GM13976 (cell line): ENCODE measurements at regions not wholly inside any gene's neighbourhood (a gene's known extent, or its start where the extent isn't known, plus 50 kb on each side); places are given as distances from the start of the nearest gene placed in this dataset.
"Not testable (repeated sequence)": the region's sequence is repeated elsewhere in the genome, so short reads cannot be mapped to it uniquely, and the experiment has no call there.

ENCODE experiments used
- DNase-seq: peaks from one replicate; pipeline ENCODE4 v3.0.0; 2012; ENCODE audit warnings: low spot score
- in situ Hi-C: fragments of 300-500 bp; cut with MboI; formaldehyde crosslinking; loops from one replicate; pipeline ENCODE4 v1.12.0; 2022; ENCODE audit warnings: low sequenced_read_pairs, mixed read lengths, inconsistent platforms; ENCODE audit not compliant: unreplicated experiment
- TF ChIP-seq, protein P1 (sequence below): IDR thresholded peaks from 2 replicates; pipeline ENCODE4 v1.5.1; 2012; ENCODE audit warnings: borderline replicate concordance, mild to moderate bottlenecking; ENCODE audit not compliant: insufficient read depth; ENCODE audit errors: extremely low read depth, missing control alignments, control extremely low read depth

DNA sequence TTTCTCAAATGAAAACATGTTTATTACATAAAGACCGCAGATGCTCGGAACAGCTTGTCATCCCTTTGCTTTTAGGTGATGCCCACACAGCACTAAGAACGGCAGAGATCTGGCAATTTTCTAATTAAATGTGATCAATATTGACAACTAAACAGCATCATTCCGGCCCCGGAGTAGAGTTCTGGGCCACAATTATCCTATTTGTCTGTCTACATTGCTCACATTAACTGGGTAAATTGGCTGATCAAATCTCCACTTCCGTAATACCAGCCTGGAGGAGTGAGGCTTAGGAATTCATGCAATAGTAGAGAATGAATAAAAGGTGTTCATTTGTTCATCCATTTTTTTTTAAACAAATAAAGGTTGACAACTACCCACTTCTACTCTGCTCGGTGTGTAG is 245.1 kb upstream of the C9orf72 start:
- TF ChIP-seq, protein P1, sequence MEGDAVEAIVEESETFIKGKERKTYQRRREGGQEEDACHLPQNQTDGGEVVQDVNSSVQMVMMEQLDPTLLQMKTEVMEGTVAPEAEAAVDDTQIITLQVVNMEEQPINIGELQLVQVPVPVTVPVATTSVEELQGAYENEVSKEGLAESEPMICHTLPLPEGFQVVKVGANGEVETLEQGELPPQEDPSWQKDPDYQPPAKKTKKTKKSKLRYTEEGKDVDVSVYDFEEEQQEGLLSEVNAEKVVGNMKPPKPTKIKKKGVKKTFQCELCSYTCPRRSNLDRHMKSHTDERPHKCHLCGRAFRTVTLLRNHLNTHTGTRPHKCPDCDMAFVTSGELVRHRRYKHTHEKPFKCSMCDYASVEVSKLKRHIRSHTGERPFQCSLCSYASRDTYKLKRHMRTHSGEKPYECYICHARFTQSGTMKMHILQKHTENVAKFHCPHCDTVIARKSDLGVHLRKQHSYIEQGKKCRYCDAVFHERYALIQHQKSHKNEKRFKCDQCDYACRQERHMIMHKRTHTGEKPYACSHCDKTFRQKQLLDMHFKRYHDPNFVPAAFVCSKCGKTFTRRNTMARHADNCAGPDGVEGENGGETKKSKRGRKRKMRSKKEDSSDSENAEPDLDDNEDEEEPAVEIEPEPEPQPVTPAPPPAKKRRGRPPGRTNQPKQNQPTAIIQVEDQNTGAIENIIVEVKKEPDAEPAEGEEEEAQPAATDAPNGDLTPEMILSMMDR = no peak
- in situ Hi-C loops = no loop called here
- no peak for DNase-seq

DNA sequence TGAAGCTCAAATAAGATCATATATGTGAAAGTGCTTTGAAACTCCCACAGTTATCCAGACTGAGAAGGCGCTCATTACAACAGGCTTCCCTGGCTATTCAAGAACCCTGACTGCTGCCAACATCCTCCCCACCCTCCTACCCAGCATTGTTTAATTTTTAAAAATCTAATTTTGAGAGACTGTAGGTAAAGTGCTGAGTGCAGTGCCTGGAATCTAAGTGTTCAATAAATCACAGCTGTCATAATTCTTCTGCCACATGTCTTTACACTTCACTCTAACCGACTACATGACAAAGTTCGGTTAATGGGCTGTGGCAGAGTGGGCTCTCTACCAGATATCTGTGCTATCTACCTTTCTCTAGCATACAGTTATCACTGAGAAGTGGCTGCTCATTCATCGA is 255.6 kb upstream of the C9orf72 start:
- in situ Hi-C loops = no loop called here
- TF ChIP-seq, protein P1 = no peak
- DNase-seq = no peak

DNA sequence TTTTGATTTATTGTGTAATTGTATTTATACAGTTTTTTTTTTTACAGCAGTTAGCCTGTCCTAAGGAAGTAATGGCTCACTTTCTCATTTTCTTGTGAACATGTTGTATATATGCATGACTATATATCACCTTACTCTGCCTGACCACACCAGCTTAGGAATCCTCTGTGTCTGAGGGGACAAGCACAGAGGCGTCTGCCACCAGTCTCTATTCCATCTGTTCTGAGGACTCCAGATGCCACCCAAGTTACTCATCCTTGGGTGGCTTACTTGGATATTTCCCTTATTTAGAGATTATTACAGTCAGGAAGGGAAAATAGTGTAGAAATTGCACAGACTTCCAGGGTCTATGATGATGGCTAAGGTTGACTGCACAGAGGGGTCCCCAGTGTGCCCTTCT is 256.3 kb upstream of the C9orf72 start:
- TF ChIP-seq, protein P1 = no peak
- in situ Hi-C loops = no loop called here
- DNase-seq = no peak

DNA sequence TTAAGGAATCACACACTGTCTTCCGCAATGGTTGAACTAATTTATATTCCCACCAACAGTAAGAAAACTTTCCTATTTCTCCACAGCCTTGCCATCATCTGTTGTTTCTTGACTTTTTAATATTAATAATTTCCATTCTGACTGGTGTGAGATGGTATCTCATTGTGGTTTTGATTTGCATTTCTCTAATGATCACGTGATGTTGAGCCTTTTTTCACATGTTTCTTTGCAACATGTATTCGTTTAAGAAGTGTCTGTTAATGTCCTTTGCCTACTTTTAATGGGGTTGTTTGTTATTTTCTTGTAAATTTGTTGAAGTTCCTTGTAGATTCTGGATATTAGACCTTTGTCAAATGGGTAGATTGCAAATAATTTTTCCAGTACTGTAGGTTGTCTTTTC is 258.8 kb upstream of the C9orf72 start:
- in situ Hi-C loops, DNase-seq: not testable (repeated sequence)

DNA sequence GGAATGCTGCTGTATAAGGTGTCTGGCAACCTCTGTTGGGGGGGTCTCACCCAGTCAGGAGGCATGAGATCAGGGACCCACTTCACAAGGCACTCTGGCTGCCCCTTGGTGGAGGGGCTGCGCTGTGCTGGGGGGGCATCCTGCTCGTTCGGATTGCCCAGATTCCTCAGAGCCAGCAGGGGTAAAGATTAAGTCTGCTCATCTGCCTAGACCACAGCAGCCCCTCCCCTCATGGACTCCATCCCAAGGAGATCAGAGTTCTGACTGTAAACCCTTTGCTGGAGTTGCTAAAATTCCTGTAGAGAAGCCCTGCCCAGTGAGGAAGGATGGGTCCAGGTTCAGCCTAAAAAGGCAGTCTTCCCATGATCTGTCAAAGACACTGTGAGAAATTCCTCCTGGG is 262.0 kb upstream of the C9orf72 start:
- TF ChIP-seq, protein P1 = no peak
- in situ Hi-C loops = no loop called here
- DNase-seq = no peak

DNA sequence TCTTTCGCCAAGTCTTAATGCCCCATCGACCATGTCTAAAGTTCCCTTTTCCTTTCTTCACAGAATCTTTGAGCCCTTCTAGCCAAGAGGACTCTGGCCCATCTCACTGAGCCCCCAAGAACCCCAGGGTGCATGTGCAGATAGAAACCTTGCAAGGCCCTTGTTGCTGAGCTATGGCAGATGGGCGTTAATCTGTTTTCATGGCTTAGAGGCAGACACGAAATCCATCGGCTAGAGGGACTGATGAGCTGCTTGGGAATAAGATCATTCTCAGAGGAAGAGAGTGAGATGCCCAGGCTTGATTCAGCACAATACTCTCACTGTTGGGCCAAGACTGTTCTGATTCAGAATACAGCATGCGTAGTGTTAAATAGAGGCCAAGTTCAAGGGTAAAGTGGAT is 262.5 kb upstream of the C9orf72 start:
- TF ChIP-seq, protein P1 = no peak
- in situ Hi-C loops = no loop called here
- no peak for DNase-seq

DNA sequence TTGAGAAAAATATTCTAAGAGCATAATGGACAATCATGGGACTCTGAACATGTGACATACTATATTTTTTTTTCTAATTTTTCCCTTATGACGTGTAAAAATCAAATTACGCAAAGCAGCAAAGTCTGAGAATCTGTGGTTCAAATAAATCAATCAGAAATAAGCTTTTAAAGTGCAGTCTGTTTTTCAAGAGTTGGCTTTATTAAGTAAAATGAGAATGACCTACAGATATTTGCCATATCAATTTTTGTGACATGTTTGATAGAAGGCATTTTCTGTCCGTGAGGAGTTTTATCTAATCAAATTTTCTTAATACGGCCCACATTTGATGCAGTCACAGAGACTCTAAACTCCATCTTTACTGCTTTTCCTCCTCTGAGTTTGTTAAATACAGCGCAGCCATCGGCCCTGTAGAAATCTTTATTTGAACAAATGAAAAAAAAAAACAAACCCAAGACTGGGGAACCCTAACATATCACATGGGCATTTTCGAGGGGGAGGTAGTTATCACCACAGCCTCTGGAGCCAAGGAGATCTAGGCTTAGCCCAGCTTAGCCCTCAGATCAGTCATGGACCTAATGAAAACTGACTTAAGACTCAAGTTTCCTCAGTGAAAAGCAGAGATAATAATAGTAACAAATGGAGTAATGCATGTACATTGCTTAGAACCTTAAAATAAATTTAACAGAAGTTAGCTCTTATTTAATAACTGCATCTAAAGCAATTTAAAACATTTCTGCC is 263.6 kb upstream of the C9orf72 start:
- no peak for DNase-seq
- TF ChIP-seq, protein P1 = no peak
- in situ Hi-C loops = no loop called here
